Esophagus squamous epithelium (tissue), 4 donors: ENCODE measurements at regions not wholly inside any gene's neighbourhood (a gene's known extent, or its start where the extent isn't known, plus 50 kb on each side); places are given as distances from the start of the nearest gene placed in this dataset.

ENCODE experiments used
- POLR2A ChIP-seq, 4 donors: fragments of 450-650 bp; IDR thresholded peaks; one replicate each; pipeline ENCODE4 v1.6.1; 2017; ENCODE audit warnings: antibody characterized with exemption in 4 of 4, mild to moderate bottlenecking in 4 of 4, moderate library complexity in 3 of 4
- TF ChIP-seq, protein P1 (sequence below), 6 experiments: fragments of 450-650 bp in 4 of 6; fragments of 200-600 bp in 2 of 6; sonication (generic) in 2 of 6; IDR thresholded peaks; one replicate each; pipeline ENCODE4 v1.5.1; 2016 to 2019; ENCODE audit warnings: antibody characterized with exemption in 6 of 6, mild to moderate bottlenecking in 4 of 6, moderate library complexity in 4 of 6

GRCh38 chr6:138586638-138587037 is 87.3 kb upstream of the NHSL1 start:
- TF ChIP-seq, protein P1, sequence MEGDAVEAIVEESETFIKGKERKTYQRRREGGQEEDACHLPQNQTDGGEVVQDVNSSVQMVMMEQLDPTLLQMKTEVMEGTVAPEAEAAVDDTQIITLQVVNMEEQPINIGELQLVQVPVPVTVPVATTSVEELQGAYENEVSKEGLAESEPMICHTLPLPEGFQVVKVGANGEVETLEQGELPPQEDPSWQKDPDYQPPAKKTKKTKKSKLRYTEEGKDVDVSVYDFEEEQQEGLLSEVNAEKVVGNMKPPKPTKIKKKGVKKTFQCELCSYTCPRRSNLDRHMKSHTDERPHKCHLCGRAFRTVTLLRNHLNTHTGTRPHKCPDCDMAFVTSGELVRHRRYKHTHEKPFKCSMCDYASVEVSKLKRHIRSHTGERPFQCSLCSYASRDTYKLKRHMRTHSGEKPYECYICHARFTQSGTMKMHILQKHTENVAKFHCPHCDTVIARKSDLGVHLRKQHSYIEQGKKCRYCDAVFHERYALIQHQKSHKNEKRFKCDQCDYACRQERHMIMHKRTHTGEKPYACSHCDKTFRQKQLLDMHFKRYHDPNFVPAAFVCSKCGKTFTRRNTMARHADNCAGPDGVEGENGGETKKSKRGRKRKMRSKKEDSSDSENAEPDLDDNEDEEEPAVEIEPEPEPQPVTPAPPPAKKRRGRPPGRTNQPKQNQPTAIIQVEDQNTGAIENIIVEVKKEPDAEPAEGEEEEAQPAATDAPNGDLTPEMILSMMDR (IDR thresholded peaks at IDR 0.05): no peak
- TF ChIP-seq POLR2A (IDR thresholded peaks at IDR 0.05): no peak
